GM21717 (cell line): ENCODE measurements at regions not wholly inside any gene's neighbourhood (a gene's known extent, or its start where the extent isn't known, plus 50 kb on each side); places are given as distances from the start of the nearest gene placed in this dataset.
"Not testable (repeated sequence)": the region's sequence is repeated elsewhere in the genome, so short reads cannot be mapped to it uniquely, and the experiment has no call there.

Source experiments
- ATAC-seq: cut with Tn5 transposase; IDR thresholded peaks from one replicate; pipeline ENCODE4 v1.9.1; 2021; ENCODE audit warnings: mild to moderate bottlenecking, moderate library complexity; ENCODE audit not compliant: unreplicated experiment

- not testable (repeated sequence) for ATAC-seq
Measured at GRCh38 chr10:6830981-6831380, 250.9 kb upstream of the PRKCQ start.

- not testable (repeated sequence) for ATAC-seq
Measured at GRCh38 chr10:6824793-6825192, 244.7 kb upstream of the PRKCQ start.

GRCh38 chr10:6823770-6824169, 243.7 kb upstream of the PRKCQ start:
- ATAC-seq = no peak

- ATAC-seq = no peak
Measured at GRCh38 chr10:6819301-6819700, 239.2 kb upstream of the PRKCQ start.

GRCh38 chr10:6817770-6818169, 237.7 kb upstream of the PRKCQ start:
- ATAC-seq = no peak

- ATAC-seq = no peak
Measured at GRCh38 chr10:6815346-6815745, 235.3 kb upstream of the PRKCQ start.

DNA sequence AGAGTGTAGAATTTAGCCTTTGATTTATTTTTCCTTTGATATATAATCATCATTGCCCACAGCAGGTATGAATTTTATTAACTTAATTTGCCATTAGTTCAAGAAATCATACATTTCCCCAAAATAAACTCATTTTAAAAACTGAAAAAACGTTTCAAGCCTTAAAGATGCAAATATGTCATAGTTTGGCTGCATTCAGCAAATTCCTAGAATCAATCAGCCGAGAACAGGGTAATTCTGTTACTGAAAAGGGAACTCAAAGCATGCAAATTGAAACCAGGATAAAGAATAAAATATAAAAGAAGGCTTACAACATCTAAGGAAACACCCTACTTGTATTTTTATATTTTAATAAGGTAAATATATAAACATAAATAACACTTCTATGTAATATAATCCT, 233.8 kb upstream of the PRKCQ start:
- ATAC-seq = no peak

GRCh38 chr10:6813306-6813705, 233.2 kb upstream of the PRKCQ start:
- no peak for ATAC-seq

DNA sequence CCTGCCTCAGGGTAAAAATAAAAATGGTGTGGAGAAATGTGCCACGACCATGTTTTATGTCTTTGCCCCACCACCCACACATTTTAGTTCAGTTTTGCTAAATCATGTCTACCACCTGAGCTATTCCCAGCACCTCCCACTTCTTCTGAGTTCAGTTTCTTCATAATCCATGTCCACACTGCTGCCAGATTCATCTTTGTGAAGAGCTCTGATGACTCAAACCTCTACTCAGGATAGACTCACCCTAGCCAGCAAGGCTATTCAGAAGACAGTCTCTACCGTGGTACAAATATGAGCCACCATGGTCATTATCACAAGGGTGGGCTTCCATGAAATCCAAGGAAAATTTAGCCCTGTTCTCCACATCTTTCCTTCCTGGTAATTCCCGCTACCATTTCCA, 231.1 kb upstream of the PRKCQ start:
- no peak for ATAC-seq

GRCh38 chr10:6803427-6803783, 223.3 kb upstream of the PRKCQ start:
- ATAC-seq = no peak

DNA sequence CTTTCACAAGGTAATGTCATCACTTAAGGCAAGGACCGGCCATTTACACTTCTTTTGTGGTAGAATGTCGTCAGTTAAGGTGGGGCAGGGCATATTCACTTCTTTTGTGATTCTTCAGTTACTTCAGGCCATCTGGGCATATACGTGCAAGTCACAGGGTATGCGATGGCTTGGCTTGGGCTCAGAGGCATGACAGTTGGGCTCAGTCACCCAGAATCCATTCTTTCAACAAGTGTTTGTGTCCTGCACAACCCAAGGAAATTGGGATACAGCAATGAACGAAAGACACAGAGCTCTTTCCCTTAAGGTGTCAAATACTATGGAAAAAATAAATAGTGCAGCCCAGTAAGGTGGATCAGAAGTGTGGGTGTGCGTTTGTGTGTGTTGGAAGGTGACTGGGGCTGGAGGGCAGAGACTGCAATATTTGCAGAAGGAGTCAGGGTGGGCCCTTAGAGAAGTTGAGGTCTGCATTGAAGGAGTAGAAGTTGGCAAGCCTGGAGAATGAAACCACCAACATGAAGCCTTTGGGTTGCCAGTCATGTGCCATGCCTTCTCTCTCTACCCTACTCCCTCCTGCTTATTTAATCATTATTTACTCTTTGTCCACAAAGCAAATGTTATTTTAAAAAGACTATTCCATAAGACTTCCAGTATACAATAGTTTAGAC, 222.8 kb upstream of the PRKCQ start:
- no peak for ATAC-seq

GRCh38 chr10:6796231-6796630, 216.2 kb upstream of the PRKCQ start:
- ATAC-seq = no peak

GRCh38 chr10:6795541-6795940, 215.5 kb upstream of the PRKCQ start:
- no peak for ATAC-seq

DNA sequence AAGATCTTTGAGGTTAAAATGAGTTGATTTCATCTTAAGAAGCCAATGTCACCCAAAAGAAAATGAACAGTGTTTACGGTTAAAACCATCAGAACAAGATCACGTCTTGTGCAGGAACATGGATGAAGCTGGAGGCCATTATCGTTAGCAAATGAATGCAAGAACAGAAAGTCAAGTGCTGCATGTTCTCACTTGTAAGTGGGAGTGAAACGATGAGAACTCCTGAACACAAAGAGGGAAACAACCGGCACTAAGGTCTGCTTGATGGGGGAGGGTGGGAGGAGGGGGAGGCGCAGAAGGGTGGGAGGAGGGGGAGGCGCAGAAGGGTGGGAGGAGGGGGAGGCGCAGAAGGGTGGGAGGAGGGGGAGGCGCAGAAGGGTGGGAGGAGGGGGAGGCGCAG, 214.8 kb upstream of the PRKCQ start:
- ATAC-seq = not testable (repeated sequence)

GRCh38 chr10:6794441-6794840, 214.4 kb upstream of the PRKCQ start:
- no peak for ATAC-seq

GRCh38 chr10:6788731-6789130, 208.7 kb upstream of the PRKCQ start:
- ATAC-seq = no peak

DNA sequence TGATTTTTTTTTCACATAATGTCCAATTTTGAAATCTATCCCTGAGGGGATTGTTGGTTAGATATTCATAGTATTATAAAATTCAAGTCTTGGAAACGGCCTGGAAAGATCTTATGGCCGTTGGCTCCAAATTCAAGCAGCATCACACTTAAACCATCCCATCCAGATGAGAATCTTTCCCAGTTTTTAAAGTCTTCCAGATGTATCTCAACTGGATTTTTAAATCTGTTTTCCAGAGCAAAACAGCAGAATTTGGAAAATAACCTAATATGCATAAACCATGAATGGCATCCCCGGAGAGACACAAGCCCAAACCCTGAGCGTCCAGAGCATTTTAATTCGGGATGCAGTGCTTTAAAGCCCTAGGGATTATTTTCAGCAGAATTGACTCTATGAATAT, 208.2 kb upstream of the PRKCQ start:
- no peak for ATAC-seq

DNA sequence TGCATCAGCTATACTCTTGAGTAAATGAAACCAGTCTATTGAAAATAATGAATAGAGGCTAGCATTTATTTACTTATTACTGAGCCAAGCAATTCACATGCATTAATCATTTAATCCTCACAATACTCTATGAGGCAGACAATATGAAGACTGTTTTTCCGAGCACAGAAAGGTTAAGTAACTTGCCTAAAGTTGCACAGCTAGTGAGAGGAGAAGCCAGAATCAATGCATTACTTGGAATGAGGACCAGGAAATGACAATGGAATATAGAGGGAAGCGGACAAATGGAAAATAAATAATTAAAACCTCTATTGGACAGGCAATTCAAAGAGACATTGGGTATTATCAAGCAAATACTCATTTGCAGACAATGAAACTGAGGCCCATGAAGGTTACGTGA, 207.6 kb upstream of the PRKCQ start:
- no peak for ATAC-seq

GRCh38 chr10:6787091-6787490, 207.0 kb upstream of the PRKCQ start:
- ATAC-seq = no peak

DNA sequence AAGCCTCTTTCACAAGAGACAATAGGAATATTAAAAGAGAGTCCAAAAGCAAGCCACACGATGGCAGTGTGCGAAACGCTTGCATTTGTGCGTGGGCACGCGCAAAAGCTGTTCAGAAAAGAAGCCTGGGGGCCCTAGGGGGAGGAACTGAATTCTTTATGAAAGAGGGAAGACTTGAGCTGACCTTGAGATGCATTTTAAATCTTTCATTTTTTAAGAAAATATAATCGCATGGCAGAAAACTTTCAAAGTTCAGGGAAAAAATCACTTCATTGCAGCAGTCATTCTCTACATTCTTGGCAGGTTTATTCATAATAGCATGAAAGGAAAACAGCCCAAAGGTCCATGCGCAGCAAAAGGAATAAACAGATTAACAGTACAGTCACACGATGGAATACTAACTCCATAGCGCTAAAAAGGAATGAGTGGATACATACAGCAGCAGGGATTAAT, 206.5 kb upstream of the PRKCQ start:
- ATAC-seq = no peak

GRCh38 chr10:6784429-6784828, 204.4 kb upstream of the PRKCQ start:
- ATAC-seq = not testable (repeated sequence)

GRCh38 chr10:6783471-6783870, 203.4 kb upstream of the PRKCQ start:
- ATAC-seq = no peak

DNA sequence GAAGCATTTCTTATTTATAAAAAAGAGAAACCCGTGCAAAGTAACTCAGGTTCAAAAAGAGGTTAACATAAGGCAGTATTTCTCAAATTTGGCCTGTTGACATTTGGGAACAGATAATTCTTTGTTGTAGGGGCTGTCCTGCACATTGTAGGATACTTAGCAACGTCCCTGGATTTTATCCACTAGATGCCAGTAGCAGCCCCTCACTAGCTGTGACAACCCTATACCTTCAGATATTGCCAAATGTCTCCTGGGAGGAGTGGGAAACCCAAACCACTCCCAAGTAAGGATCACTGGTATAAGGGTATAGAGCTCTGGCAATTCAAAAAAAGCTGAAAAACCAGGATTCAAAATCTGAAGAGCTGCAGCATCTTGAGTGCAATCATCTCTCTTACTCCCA, 202.3 kb upstream of the PRKCQ start:
- ATAC-seq = no peak
